ENCODE measurements at regions not wholly inside any gene's neighbourhood (a gene's known extent, or its start where the extent isn't known, plus 50 kb on each side); places are given as distances from the start of the nearest gene placed in this dataset.

GRCh38 chr4:181509073-181509472, 734.1 kb upstream of the TENM3 start:
- DNase-seq, result no peak

DNA sequence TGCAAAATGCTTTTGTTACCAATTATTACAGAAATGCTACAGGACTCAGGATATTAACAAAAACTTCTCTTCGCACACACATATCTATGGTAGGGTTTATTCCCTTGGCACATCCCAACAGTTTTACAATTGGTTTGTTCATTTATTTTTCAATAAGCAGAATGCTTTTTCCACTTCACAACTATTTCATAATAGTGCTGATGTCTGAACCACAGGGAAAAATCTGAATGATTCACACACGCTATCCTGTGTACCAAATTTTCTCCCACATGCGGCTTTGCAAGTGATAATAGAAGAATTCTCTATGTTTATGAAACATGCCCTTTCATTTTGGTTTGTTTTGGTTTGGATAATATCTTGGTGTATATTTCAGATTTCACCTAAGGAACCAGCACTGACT, 725.7 kb upstream of the TENM3 start:
- no peak for DNase-seq

GRCh38 chr4:181520790-181521189, 722.4 kb upstream of the TENM3 start:
- DNase-seq, result no peak

GRCh38 chr4:181523973-181524372, 719.2 kb upstream of the TENM3 start:
- no peak for DNase-seq

- DNase-seq, result no peak
Observed at GRCh38 chr4:181524499-181524898, 718.7 kb upstream of the TENM3 start.

DNA sequence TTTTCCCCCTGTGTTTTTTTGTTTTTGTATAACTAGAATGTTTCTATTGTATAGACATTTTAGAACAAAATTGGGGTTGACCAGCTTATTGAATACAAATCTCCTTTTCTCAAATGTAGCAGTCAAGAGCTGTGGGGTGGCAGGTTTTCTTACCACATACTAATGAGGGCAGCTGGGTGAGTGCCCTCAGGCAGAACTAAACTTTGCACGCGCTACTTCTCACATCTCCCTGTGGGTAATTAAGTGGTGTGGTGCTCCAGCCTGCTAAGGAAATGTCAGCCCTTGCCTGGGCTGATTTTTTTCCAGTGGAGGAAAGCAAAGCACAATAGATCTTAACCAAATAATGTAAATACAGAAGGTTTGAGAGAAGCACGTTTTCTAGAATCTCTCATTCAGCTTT, 717.6 kb upstream of the TENM3 start:
- DNase-seq, result no peak

DNA sequence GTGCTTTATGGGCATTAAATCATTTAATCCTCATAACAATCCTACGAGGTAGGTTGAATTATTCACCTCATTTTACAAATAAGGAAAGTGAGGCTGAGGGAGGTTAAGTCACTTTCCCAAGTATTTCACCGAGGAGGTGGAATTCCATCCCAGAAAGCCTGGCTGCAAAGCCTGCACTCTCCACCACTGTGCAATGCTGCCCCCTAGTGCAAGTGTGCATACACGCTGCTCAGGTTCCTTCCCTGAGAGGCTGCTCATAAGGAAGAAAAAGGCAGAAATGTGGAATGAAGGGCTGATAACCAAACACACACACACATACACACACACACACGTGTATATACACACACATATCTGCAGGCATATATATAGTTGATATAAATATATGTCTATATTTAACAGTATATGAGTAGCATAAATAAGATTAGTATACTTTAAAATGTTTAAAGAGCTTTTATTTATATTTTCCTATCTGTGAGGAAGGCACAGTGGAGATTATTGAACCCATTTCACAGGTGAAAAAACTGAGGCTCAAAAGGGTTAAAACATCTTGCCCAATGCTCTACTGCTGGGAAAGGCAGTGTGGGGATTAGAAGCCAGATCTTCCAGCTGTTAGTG, 714.5 kb upstream of the TENM3 start:
- DNase-seq, result no peak

DNA sequence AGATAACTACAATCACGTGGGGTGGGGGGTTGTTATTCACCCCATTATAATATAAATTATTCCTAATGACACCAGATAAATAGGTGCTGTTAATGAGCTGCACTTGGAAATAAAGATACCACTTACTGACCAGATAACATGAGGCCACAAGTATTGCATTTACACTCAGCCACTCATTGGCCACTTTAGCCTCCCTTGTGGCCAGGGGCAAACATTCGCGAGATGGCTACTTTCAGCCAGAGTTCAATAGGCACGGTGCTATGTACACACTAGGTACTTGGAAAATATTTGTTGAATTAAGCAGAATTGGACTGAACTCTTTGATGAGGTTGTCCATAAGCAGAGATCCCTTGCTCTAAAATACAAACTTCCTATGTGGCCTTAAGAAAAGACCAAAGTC, 713.7 kb upstream of the TENM3 start:
- DNase-seq, result no peak

GRCh38 chr4:181536196-181536746, 706.9 kb upstream of the TENM3 start:
- no peak for DNase-seq

DNA sequence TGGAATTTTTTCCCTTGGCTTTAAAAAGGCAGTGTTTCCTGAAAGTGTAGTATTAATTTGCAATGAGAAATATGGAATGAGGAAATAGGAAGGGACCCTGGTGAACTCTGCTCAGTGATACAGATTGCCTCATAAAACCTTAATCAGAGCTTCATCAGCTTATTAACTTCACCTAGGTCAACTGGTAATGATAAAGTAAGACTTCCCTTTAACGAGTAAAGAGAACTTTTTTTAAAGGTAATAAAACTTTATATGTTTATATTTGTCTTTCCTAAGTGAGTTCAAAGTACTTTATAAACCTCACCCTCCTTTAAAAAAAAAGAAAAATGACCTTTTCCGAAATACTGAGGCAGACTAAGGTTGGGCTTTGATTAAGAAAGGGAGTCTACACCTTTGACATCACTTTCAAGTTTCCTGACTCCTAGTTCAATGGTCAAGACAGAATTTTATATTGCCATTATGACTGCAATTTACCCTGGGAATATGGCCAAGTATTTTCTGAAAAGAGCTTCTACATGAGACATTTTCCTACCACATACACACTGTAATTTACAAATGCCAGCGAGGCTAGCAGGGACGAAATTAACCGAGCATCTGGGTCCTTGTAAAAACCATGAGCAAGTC, 706.3 kb upstream of the TENM3 start:
- no peak for DNase-seq

GRCh38 chr4:181538431-181538830, 704.8 kb upstream of the TENM3 start:
- no peak for DNase-seq

GRCh38 chr4:181541396-181541795, 701.8 kb upstream of the TENM3 start:
- no peak for DNase-seq

DNA sequence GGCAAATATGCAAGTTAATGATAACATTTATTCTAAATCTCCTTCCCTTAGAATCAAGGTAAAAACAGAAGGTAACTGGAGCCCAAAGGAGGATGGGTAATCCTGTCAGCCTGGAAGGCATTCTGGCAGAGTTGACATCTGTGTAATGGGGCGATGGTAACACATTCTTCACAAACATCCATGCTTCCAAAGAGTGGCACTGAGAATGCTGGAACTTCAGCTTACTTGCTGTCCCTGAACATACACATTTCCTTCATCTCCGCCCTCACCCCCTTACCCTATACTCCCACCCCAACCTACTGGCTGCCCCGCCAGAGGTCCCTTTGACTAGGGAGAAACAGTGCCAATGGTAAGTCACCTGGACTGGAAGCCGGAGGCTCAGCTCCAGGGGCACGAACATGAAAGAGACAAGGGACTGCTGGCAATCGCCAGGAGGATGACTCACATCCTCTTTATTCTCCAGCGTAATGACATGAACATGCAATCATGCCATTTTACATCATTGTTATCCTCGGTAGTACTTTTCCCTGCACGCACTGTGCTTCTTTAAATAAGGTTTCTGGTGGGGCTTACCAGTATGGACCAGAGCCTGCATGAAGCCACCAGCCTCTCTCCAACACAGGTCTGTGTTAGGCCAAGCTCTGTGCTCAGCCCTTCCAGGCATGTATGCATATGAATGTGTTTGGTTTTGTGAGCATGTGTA, 694.2 kb upstream of the TENM3 start:
- DNase-seq, result no peak

DNA sequence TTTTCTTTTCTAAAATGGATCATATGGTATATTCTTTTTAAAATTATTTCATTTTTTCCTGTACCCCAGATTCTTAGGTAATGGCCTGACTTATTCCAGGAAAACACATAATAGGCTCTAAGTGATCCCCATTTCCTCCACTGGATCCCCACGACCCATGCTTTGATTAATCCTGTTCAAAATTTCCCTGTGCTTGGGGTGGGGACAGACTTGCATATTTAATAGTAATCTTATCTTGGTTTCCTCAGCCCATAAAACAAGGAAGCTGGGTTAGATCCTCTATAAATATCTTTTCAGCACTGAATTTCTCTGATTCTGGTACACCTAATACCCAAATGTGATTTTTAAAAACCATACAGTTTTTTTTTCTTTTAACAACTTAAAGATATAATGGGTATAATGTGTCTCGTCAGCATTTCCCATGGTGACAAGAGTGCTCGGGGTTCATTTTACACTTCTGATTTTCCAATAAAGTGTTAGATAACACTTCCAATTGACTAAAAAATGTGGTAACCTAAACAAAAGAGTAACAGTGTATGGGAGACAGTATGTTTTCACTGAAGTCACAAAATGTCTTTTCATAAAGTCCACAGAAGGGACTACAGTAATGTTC, 693.5 kb upstream of the TENM3 start:
- DNase-seq, result no peak

DNA sequence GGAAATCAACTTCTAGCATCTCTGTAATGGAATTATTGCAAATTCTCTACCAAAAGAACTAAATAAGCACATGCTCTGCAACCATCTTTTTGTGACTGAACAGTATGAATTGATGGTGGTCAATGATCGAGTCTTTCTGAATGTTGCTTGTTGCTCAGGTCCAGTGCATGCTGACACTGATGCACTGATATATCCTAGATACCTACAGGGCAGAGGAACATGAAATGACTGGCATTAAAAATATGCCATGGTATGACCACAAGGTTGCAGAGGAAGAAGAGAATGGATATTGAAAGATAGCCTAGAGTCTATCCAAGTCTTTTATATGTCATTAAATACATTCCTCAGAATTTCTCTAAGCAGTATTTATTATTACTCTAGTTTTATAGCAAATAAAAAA, 692.8 kb upstream of the TENM3 start:
- DNase-seq, result no peak

DNA sequence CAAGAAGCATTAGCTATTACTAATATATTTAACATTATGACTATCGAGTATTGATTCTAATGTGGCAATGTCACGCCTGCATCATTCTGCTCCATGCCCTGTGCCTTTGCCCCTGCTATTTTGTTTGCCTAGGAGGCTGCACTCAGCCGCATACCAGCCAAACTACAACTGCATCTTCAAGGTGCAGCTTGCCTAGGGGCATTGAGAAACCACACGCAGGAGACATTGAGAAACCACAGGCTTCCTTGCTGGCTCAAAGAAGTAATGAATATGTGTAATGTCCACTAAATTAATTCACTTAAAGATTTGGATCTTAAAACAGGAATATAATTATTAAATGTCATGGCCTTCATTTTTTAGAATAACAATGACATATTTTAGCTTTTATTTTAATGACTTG, 683.6 kb upstream of the TENM3 start:
- no peak for DNase-seq

DNA sequence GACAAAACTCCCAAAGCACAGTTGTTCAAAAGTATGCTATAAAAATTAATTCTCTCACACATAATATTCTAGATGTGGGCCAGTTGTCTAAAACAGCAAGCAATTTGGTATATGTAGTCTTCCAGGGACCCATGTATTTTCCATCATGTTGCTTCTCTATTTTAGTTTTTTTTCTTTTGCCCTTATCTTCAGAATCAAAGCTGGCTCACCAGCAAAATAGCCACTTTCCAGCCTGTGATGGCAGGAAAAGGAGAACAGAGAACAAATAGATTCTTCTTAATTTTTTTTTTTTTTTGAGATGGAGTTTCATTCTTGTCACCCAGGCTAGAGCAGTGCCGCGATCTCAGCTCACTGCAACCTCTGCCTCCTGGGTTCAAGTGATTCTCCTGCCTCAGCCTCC, 680.8 kb upstream of the TENM3 start:
- no peak for DNase-seq

DNA sequence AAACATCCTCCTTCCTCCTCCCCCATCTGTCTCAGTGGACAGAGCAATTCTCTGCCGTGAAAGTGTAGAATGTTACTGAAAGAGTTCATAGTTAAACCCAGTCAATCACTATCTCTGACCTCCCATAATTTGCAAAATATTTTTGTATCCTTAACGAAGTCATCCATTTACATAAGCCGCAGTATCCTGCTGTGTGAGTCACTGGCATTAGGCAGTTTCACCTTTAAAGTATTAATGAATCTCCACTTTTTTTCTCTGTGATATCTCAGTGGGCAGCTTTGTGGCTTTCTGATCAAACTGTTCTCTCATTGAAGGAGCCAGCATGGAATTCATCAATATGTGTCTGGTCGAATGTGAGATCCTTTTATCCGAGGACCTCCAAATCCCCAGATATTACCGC, 678.6 kb upstream of the TENM3 start:
- no peak for DNase-seq

DNA sequence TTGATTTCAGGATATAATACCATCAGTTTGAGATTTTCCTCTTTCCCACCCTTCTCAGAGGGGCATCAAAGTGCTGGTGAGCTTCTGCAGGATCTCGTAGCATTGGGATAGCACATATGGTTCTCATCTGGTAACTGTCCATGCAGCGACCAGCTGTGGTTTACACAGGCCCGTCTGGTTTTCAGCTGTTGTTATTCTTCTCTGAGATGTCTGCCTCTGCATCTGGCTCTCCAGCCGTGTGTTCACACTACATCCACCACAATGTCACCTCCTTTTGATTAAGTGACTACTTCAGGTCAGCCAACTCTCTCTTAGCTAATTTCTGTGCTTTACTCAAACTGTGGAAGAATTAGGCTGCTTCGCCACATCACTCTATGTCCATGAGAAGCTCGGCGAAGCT, 676.7 kb upstream of the TENM3 start:
- no peak for DNase-seq

DNA sequence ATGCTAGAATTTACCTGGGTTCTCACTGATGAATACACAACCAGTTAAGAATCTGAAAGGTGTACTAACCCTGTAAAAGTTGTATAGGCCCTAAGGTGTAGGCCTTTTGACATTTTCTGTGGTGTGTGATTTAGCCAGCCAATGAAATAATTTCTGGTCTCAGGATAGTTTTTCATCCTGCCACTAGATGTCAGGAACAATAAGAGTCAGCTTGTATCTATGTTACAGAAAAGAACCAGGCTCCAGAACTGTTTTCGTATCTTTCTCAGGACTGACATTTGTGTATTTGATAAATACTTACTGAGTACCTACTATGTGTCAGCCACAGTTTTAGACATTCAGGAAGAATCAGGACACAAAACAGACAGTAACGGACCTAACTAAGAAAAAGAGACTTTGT, 673.6 kb upstream of the TENM3 start:
- DNase-seq, result no peak

DNA sequence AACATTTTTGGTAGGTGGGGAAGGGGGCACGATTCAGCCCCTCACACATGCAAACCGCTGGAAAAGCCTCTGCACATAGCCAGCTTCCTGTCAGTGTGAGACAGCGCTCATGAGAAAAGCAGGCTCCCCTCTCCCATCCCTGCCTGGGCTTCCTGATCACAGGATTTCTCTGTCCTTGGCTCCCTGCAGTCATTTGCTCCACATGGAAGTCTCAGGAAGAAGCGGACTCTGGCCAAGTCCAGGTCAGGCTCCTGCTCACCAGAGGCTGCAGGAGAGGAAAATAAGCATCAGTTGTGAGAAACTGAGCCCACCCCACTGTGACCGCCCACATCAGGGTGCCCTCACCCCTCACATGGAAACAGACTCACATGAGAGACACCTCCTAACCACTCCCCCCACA, 664.3 kb upstream of the TENM3 start:
- no peak for DNase-seq

- DNase-seq, result no peak
Observed at GRCh38 chr4:181579486-181579885, 663.7 kb upstream of the TENM3 start.

GRCh38 chr4:181581983-181582382, 661.2 kb upstream of the TENM3 start:
- DNase-seq, result no peak

DNA sequence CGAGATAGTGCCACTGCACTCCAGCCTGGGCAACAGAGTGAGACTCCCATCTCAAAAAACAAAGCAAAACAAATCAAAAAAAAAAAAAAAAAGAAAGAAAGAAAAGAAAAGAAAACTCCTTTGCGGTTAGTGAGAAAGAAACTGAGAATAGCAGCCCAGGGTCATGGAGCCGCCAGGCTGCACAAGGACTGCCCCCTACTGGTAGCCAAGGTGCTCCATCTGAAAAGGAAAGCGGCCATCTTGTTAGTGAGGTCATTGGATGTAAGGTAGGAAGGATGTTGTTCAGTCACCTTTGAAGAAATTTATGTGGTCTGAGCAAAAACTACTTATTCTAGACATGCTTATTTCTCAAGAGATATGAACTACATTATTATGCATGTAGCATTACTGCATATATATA, 660.6 kb upstream of the TENM3 start:
- no peak for DNase-seq
